T-helper 17 cell (primary cell): ENCODE measurements at regions not wholly inside any gene's neighbourhood (a gene's known extent, or its start where the extent isn't known, plus 50 kb on each side); places are given as distances from the start of the nearest gene placed in this dataset.

Source experiments
- ATAC-seq: fragments of 150-1000 bp; cut with Tn5 transposase; 2 replicates; pipeline ENCODE4 v1.10.0; 2021; ENCODE audit warnings: mild to moderate bottlenecking, moderate library complexity
- DNase-seq, 3 donors: peaks; one replicate each; pipeline versions ENCODE4 v3.0.0 to v3.0.0-alpha.2; 2020 to 2021
- H3K9me3 ChIP-seq: one replicate; pipeline ENCODE4 v1.7.0; 2013; ENCODE audit warnings: low read length, mild to moderate bottlenecking; ENCODE audit not compliant: control insufficient read depth, poor library complexity, severe bottlenecking
- H3K27ac Mint-ChIP-seq: one replicate; pipeline ENCODE4 v1.8.0; 2022; ENCODE audit warnings: mild to moderate bottlenecking, moderate library complexity, mixed read lengths
- H3K27me3 Mint-ChIP-seq: one replicate; pipeline ENCODE4 v1.8.0; 2022; ENCODE audit warnings: mixed read lengths
- H3K36me3 Mint-ChIP-seq: one replicate; pipeline ENCODE4 v1.8.0; 2022; ENCODE audit warnings: low read depth, mixed read lengths
- H3K4me1 Mint-ChIP-seq: one replicate; pipeline ENCODE4 v1.8.0; 2022; ENCODE audit warnings: mild to moderate bottlenecking, mixed read lengths
- H3K4me3 Mint-ChIP-seq: one replicate; pipeline ENCODE4 v1.8.0; 2022; ENCODE audit warnings: mild to moderate bottlenecking, moderate library complexity, mixed read lengths

DNA sequence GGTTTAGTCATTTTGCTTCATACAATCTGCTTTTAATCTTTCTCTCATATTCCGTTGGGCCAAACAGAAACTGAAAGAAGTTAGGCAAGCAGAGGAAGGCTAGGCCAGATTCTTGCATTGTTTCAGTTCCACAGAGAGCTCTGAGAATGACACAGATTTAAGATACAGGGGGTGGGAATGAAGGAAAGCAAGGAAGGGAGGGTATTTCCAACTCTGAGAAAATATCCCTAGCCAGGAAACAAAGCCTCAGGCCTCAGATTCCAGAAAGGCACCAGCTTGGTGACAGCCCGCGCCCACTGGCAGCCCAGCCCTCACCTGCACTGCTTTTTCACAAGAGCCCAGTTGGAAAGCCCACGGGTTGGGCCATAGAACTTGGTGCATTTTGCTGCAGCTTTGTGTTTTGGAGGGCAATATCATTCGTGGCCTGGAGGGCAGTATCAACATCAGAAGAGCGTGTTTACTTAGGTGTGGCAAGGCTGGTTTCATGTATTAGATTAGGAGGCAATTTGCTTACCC, 63.5 kb downstream of the ENC1 start:
- no peaks in the 10 kb centered on the region for H3K9me3 ChIP-seq
- ATAC-seq (peak; percentile 42), DNase-seq (no peak)
- Mint-ChIP-seq H3K4me3 (peak overlapping the region; percentile 82), H3K36me3 (no peaks in the 10 kb centered on the region), H3K27me3 (no peaks in the 10 kb centered on the region), H3K27ac (peak overlapping the region; percentile 95), H3K4me1 (peaks cover 31% of the 10 kb centered on the region)

DNA sequence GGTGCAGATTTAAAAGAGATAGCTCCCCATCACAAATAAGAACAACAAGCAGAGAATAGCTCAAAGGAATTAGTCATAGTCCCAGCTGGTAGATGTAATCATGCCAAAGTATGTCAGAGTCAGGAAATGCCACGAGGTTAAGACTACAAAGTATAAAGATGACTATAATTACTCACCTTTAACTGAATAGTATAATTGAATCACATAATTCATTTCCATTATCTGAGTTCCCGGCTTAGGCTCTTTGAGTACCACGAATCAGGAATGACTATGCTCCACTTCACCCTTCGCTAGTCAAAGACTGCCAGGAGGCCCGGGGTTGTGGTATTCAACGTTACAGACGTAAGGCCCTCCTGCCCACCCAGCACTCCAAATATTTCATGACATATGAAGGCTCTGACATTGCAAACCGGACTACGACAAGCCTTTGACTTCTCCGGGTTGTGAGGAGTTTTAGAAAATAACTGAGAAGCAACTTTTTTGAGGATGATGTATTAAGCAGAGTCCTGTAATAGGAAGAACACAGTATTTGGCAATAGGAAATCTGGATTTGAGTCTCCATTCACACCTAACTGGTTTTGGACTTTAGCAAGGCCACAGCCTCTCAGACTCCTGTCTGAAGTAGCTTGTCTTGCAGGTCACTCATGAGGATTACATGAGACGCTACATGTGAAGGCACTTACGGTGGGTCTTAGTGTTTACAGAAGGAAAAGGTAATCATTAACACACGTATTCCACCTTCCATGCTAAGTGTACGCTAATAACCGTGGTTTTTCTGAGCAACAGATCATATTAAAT, 64.6 kb downstream of the ENC1 start:
- H3K27me3 Mint-ChIP-seq = no peaks in the 10 kb centered on the region
- ATAC-seq (peak; percentile 53), DNase-seq (no peak)
- H3K27ac Mint-ChIP-seq = peak overlapping the region; percentile 95
- H3K9me3 ChIP-seq = no peaks in the 10 kb centered on the region
- no peaks in the 10 kb centered on the region for H3K36me3 Mint-ChIP-seq
- peak overlapping the region; percentile 82 for H3K4me3 Mint-ChIP-seq
- peaks cover 31% of the 10 kb centered on the region for H3K4me1 Mint-ChIP-seq

DNA sequence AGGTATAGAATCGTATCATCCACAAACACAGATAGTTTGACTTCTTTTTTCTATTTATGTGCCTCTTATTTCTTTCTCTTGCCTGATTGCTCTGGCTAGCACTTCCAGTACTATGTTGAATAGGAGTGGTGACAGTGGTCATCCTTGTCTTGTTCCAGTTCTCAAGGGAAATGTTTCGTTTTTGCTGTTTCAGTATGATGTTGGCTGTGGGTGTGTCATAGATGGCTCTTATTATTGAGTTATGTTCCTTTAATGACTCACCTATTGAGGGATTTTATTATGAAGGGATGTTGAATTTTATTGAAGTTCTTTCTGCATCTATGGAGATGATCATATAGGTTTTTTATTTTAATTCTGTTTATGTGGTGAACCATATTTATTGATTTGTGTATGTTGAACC, 70.3 kb downstream of the ENC1 start:
- Mint-ChIP-seq H3K4me3 (no peak overlapping the region), H3K27ac (no peak overlapping the region)
- no peak for ATAC-seq

DNA sequence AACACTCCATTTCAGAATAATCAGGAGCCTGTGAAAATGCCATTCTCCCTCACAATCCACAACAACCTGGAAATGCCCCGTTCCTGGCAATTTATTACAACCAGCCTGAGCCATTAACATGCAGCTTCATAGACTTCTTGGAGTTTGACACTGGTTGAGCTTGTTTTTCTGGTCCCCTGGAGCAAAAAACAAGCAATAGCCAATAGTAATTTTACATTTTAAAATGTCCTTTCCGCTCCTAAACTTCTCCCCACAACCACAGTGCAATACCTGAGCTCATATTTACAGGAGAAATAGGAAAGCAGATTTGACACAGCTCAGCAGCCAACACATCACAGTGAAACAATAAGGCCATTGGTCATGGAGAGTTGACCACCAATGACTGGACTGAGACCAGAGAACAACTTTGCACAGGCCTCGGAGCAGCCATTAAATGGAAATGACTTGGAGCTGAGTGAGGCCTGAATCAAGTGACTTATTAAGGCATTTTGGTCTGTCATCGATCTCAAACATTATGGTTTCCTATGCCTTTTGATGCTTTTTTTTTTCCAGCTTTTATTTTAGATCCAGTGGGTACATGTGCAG, 73.0 kb downstream of the ENC1 start:
- Mint-ChIP-seq H3K4me1 (peaks cover 2% of the 10 kb centered on the region), H3K27me3 (no peaks in the 10 kb centered on the region), H3K27ac (no peak overlapping the region), H3K4me3 (no peak overlapping the region), H3K36me3 (no peaks in the 10 kb centered on the region)
- H3K9me3 ChIP-seq = no peaks in the 10 kb centered on the region
- no peak for DNase-seq
- no peak for ATAC-seq

More for the DNA sequence above, 70.3 kb downstream of the ENC1 start:
- no peaks in the 10 kb centered on the region for H3K9me3 ChIP-seq
- DNase-seq = no peak
- Mint-ChIP-seq H3K4me1 (peaks cover 2% of the 10 kb centered on the region), H3K36me3 (no peaks in the 10 kb centered on the region), H3K27me3 (no peaks in the 10 kb centered on the region)

DNA sequence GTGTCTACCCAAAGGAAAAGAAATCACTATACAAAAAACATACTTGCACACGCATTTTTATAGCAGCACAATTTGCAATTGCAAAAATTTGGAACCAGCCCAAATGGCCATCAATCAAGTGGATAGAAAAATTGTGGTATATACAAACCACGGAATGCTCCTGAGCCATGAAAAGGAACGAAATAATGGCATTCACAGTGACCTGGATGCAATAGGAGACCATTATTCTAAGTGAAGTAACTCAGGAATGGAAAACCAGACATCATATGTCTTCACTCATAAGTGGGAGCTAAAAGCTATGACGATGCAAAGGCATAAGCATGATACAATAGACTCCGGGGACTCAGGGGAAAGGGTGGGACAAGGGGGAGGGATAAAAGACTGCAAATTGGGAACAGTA, 78.4 kb downstream of the ENC1 start:
- Mint-ChIP-seq H3K4me3 (no peak overlapping the region), H3K27ac (no peak overlapping the region), H3K27me3 (peaks cover 13% of the 10 kb centered on the region), H3K36me3 (no peaks in the 10 kb centered on the region), H3K4me1 (peaks cover 2% of the 10 kb centered on the region)
- ATAC-seq (no peak), DNase-seq (no peak)
- no peaks in the 10 kb centered on the region for H3K9me3 ChIP-seq

DNA sequence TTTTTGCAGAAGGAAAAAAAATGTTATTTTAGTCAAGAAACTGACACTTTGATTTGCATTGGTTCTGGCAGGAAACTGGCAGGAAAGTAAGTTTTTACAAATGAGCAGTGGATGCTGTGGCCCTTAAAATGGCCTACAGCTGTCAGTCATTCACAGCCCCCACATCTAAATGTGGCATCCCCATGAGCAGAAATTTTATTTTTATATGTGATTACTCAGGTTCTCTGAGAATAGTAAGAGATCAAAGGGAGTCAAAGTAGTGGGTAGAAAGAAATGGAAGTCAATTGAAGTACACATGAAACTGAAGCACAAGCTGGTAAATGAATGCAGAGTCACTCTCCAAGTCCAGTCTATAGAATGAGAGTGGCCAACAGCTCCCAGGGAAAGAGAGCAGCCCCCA, 80.3 kb downstream of the ENC1 start:
- ATAC-seq (no peak), DNase-seq (no peak)
- Mint-ChIP-seq H3K4me3 (no peak overlapping the region), H3K27ac (no peak overlapping the region), H3K4me1 (no peaks in the 10 kb centered on the region), H3K36me3 (peaks cover under 1% of the 10 kb centered on the region), H3K27me3 (peaks cover 14% of the 10 kb centered on the region)
- no peaks in the 10 kb centered on the region for H3K9me3 ChIP-seq

DNA sequence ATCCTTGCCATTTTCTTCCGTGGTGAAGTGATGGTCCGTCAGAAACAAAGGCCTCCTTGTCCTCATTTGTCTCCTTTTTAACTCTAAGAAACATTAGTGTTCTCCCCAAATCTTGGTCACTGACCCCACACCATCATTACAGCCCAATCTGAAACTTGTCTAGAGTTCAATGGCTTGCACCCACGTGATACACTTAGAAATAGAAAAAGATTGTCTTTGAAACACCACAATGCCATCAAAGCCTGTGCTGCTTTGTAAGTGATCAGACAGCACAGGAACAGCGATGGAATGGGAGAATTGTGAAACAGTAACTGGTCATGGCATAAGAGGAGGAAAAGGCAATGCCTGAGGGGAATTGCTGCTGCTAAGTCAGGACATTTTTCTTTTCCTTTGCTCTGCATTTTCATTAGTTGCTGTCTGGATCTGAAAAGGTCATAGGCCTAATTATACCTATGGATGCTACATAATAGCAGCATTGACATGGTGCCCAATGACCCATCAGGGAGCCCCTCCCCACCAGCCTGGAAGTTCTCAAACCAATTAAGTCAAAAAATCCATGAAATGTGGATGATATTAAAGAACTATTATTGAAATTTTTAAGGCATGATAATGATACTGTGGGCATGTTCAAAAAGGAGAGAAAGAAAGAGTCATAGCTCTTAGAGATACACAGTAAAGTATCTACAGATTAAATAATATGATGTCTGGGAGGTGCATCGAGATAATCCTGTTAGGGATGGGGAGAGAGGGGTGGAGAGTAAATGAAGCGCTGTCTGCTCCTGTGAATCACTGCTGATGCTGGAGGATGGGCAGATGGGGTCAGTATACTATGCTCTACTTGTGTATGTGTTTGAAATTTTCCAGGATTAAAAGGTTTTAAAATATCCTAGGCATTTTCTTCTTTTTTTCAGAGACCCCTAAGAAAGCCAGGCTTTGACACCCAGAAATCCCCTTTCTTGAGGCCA, 83.6 kb downstream of the ENC1 start:
- no peaks in the 10 kb centered on the region for H3K9me3 ChIP-seq
- H3K4me3 Mint-ChIP-seq = no peak overlapping the region
- peaks cover 3% of the 10 kb centered on the region for H3K36me3 Mint-ChIP-seq
- H3K27me3 Mint-ChIP-seq = peaks cover 19% of the 10 kb centered on the region
- H3K27ac Mint-ChIP-seq = no peak overlapping the region
- no peak for DNase-seq
- H3K4me1 Mint-ChIP-seq = no peaks in the 10 kb centered on the region
- no peak for ATAC-seq

DNA sequence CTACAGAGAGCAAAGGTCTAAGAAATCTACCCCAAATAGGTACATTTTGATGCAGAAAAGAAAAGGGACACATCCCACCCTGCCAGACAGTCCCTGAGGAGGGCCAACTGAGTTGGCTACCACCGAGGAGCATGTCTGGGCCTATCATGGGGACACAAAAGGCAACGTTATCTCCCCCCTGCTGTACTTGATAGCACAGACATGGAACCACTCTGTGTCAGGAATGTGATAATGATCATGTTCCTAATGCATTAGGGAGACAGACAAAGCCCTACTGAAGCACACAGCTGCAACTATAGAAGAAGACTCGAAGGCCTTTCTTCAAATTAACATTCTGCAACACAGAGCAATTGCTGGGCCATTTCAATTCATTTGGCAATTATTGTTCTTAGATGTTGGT, 84.5 kb downstream of the ENC1 start:
- Mint-ChIP-seq H3K27me3 (peaks cover 19% of the 10 kb centered on the region), H3K4me3 (no peak overlapping the region), H3K4me1 (no peaks in the 10 kb centered on the region), H3K27ac (no peak overlapping the region), H3K36me3 (peaks cover 3% of the 10 kb centered on the region)
- ATAC-seq = no peak
- no peak for DNase-seq
- H3K9me3 ChIP-seq = no peaks in the 10 kb centered on the region

DNA sequence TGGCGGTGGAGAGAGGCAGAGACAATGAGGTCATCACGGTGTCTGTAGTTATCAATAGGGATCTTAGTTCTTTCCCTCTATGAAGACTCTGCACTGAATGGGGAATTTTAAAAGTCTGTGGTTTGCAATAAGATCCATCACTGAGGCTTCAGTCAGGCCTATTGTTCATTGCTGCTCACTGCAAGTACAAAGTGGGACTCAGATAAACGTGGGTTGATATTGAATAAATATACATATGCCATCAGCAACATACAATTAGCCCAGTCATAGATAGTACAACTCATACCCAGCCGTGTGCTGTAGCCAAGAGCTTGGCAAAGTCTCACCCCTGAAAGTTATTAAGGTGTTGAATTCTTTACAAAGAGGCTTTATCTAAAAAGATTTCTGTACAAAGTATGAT, 88.4 kb downstream of the ENC1 start:
- Mint-ChIP-seq H3K36me3 (peaks cover 3% of the 10 kb centered on the region), H3K4me3 (no peak overlapping the region), H3K4me1 (no peaks in the 10 kb centered on the region), H3K27me3 (peaks cover 5% of the 10 kb centered on the region), H3K27ac (no peak overlapping the region)
- no peaks in the 10 kb centered on the region for H3K9me3 ChIP-seq
- DNase-seq (no peak), ATAC-seq (no peak)

DNA sequence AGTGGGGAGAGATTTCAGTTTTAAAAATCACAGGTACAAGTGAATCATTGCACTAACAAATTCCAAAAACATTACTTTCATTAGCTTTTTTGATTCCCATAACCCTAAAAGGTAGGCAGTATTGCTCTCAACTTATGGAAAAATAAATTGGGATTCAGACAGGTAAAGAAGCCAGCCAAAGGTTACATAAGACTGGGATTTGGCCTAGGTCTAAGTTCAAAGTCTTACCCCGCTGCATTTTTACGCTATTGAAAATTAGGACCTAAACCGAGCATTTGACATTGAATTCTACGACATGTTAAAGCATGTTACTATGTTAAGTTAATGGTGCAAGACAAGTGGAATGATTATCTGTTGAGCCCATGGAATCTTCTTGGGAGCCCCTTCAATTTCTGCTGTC, 89.6 kb downstream of the ENC1 start:
- H3K27ac Mint-ChIP-seq = no peak overlapping the region
- DNase-seq (no peak), ATAC-seq (no peak)
- H3K4me3 Mint-ChIP-seq = no peak overlapping the region
- no peaks in the 10 kb centered on the region for H3K4me1 Mint-ChIP-seq
- H3K9me3 ChIP-seq = no peaks in the 10 kb centered on the region
- peaks cover 5% of the 10 kb centered on the region for H3K27me3 Mint-ChIP-seq
- peaks cover 3% of the 10 kb centered on the region for H3K36me3 Mint-ChIP-seq

DNA sequence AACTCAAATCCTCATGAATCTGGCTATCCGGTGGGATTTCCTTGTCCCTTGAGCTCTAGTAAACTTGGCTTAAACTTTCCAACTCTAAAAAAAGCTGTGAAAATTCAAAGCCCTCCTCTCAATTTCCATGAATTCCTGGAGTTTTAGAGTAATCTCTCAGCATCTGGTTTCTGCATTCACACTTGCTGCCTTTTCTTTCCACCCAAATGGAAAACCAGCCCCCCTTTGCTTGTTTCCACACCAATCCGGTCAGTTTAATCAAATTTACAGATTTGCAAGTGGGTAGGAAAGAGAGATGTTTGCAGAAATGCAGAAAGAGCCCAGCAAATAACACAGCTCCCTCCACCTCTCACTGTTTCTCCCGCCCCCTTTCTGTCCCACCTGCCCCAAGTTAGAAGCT, 91.1 kb downstream of the ENC1 start:
- no peak for DNase-seq
- no peaks in the 10 kb centered on the region for H3K9me3 ChIP-seq
- Mint-ChIP-seq H3K4me1 (no peaks in the 10 kb centered on the region), H3K36me3 (no peaks in the 10 kb centered on the region), H3K27me3 (no peaks in the 10 kb centered on the region), H3K4me3 (no peak overlapping the region), H3K27ac (no peak overlapping the region)
- ATAC-seq = no peak

DNA sequence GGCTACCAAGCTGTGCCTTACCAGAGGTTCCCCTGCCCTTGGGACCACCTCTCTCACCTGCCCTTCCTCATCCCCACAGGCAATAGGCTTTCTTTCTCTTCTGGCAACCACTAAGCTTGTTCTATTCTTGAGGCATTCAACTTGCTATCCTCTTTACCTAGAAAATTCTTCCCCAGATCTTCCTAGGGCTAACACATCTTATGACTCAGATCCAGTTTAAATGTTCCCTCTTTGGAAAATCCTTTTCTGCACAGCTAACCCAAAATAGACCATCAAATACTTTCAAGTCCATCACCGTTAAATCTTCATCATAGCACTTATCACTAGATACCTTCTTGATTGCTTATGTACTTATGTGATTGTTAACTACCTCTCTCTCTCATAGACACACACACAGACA, 93.7 kb downstream of the ENC1 start:
- Mint-ChIP-seq H3K36me3 (no peaks in the 10 kb centered on the region), H3K27me3 (peaks cover 11% of the 10 kb centered on the region), H3K4me1 (no peaks in the 10 kb centered on the region), H3K27ac (no peak overlapping the region), H3K4me3 (no peak overlapping the region)
- no peak for DNase-seq
- no peak for ATAC-seq
- no peaks in the 10 kb centered on the region for H3K9me3 ChIP-seq

DNA sequence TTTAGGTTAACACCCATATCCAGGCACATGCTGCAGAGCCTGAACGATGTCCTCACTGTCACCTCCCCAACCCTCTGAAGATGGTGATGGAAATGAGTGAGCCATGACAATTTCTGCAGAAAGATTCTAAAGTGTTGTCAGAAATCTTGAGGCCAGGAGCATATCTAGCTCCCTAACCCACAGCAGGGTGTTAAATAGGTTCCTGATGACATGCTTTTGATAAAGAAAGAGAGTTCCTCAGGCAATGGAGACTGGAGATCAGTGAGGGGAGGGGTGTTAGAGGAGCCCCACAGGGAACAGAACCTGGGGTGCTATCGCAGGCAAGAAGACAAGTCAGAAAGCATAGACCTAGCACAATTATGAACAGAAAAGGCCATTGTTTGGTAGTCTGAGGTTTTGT, 95.7 kb downstream of the ENC1 start:
- DNase-seq (no peak), ATAC-seq (no peak)
- no peaks in the 10 kb centered on the region for H3K4me1 Mint-ChIP-seq
- no peak overlapping the region for H3K4me3 Mint-ChIP-seq
- no peaks in the 10 kb centered on the region for H3K9me3 ChIP-seq
- H3K27ac Mint-ChIP-seq = no peak overlapping the region
- no peaks in the 10 kb centered on the region for H3K36me3 Mint-ChIP-seq
- H3K27me3 Mint-ChIP-seq = peaks cover 11% of the 10 kb centered on the region
